Hepatocyte (in vitro differentiated cells): ENCODE measurements at regions not wholly inside any gene's neighbourhood (a gene's known extent, or its start where the extent isn't known, plus 50 kb on each side); places are given as distances from the start of the nearest gene placed in this dataset.

ENCODE experiments used
- CTCF ChIP-seq: fragments of 200-600 bp; sonication (generic); IDR thresholded peaks from 2 replicates; pipeline ENCODE4 v1.5.1; 2016; ENCODE audit warnings: antibody characterized with exemption, mild to moderate bottlenecking; ENCODE audit not compliant: poor library complexity
- EZH2phosphoT487 ChIP-seq: fragments of 200-600 bp; sonication (generic); IDR thresholded peaks from one replicate; pipeline ENCODE4 v1.6.1; 2018; ENCODE audit warnings: antibody characterized with exemption, mild to moderate bottlenecking, low read depth, moderate library complexity; ENCODE audit not compliant: unreplicated experiment, severe bottlenecking

GRCh38 chr20:60713396-60713795 is 538.7 kb upstream of the CDH4 start:
- TF ChIP-seq CTCF (no peak), EZH2phosphoT487 (no peak)
